ENCODE measurements at regions not wholly inside any gene's neighbourhood (a gene's known extent, or its start where the extent isn't known, plus 50 kb on each side); places are given as distances from the start of the nearest gene placed in this dataset.

DNA sequence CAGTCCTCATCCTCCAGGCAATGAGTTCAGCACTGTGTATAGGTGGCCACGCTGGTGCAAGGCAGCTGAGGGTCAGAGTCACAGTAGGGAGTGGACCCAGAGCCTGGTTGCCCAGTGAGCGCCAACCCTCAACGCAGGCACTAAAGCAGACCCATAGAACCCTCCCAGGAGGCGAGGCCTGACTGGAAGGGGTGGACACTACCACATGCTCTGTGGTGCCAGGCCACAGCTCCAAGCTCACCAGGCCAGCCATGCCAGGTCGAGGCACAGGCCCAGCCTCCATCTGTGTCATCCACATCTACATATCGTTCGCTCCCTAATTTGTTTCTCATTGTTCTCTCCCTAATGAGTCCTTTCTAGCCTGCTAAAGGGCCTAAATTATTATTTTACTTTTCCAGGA lies 165.8 kb upstream of the GPR12 start:
- no peaks in the 10 kb centered on the region for H3K79me2 ChIP-seq (ENCODE audit: control insufficient read depth, low read length)
- H4K20me1 ChIP-seq (ENCODE audit: control insufficient read depth, insufficient read depth, low read depth, low read length) = no peaks in the 10 kb centered on the region
- no peaks in the 10 kb centered on the region for H3K9me2 ChIP-seq (replicated peaks; ENCODE audit: control insufficient read depth, low read length)
- no peaks in the 10 kb centered on the region for H3F3A ChIP-seq (ENCODE audit: control insufficient read depth, insufficient read depth)
- no peaks in the 10 kb centered on the region for H3K9me3 ChIP-seq (ENCODE audit: control insufficient read depth, insufficient read depth, low read length)
- H3K4me1 ChIP-seq (ENCODE audit: control insufficient read depth, low read length) = peaks cover 16% of the 10 kb centered on the region
- no peak overlapping the region for H3K27ac ChIP-seq (ENCODE audit: low read depth, low read length)
- no peak overlapping the region for H3K4me3 ChIP-seq (ENCODE audit: low read length)
- TF ChIP-seq, protein P1, sequence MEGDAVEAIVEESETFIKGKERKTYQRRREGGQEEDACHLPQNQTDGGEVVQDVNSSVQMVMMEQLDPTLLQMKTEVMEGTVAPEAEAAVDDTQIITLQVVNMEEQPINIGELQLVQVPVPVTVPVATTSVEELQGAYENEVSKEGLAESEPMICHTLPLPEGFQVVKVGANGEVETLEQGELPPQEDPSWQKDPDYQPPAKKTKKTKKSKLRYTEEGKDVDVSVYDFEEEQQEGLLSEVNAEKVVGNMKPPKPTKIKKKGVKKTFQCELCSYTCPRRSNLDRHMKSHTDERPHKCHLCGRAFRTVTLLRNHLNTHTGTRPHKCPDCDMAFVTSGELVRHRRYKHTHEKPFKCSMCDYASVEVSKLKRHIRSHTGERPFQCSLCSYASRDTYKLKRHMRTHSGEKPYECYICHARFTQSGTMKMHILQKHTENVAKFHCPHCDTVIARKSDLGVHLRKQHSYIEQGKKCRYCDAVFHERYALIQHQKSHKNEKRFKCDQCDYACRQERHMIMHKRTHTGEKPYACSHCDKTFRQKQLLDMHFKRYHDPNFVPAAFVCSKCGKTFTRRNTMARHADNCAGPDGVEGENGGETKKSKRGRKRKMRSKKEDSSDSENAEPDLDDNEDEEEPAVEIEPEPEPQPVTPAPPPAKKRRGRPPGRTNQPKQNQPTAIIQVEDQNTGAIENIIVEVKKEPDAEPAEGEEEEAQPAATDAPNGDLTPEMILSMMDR (IDR thresholded peaks at IDR 0.05; ENCODE audit: low read depth, low read length, poor library complexity, severe bottlenecking) = no peak
- no peak for TF ChIP-seq EZH2phosphoT487 (IDR thresholded peaks at IDR 0.05; ENCODE audit: borderline replicate concordance, low read length)
- H3K4me2 ChIP-seq (ENCODE audit: low read length) = no peak overlapping the region
- no peaks in the 10 kb centered on the region for H3K36me3 ChIP-seq (ENCODE audit: control insufficient read depth, low read length)
- peaks cover 10% of the 10 kb centered on the region; the same call in 1 of the 2 replicates for H3K27me3 ChIP-seq (ENCODE audit: control insufficient read depth, low read length)

DNA sequence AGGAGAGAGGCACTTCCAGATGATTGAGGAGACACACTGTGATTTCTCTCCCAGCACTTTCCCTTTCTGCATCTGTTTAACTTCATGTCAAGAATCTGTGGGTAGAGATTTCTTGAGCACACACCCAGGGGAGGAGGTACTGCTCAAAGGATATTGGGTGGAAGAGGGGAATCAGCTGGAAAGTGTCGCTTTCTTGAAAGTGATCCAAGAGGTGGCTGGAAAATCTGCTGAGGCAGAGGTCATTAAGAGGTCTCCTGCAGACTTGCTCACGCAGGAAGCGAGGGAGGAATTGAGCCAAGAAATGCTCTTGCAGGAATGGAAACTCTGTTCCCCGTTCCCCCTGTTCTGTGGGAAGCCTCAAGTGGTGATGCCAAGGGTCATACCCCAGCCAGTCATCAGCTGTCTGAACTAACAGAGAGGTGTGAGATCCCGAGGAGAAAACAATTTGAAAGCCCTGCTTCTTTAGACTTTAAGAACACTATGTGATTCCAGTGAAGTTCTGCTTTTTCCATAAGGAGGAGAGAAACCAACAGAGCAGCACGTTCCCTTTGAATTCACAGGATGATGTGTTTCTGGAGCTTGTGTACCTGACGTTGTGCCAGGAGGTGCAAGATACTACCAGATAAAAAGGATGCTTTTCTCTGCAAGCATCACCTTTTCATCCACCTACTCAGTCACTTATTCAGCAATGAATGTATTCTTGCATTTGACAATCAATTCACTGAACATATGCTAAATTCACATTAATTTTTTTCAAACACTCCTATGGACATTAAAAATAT lies 163.4 kb upstream of the GPR12 start:
- H3K36me3 ChIP-seq (ENCODE audit: control insufficient read depth, low read length) = no peaks in the 10 kb centered on the region

DNA sequence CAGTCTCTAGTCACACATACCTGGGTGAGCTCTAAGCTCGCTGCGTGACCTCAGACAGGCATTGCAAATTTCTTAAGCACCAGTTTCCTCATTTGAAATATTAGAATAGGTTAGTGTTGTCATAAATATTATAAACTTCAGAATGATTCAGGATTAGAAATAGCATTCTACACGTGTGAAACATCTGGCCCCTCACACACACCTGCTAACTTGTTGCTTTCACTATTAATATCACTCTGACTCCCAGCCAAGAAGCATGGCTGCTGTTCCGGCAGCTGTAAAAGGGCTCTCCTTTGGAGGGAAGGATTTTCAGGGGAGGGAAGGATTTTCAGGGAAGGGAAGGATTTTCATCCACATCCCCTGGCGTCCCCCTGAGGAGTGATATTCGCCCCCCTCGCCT lies 161.3 kb upstream of the GPR12 start:
- Histone ChIP-seq H3K4me3 (ENCODE audit: low read length) (no peak overlapping the region), H3K4me2 (ENCODE audit: low read length) (0 out of 2 replicates have a peak overlapping the region, but pooled peaks have one; percentile 6), H3K9me3 (ENCODE audit: control insufficient read depth, insufficient read depth, low read length) (no peaks in the 10 kb centered on the region), H4K20me1 (ENCODE audit: control insufficient read depth, insufficient read depth, low read depth, low read length) (no peaks in the 10 kb centered on the region), H3K4me1 (ENCODE audit: control insufficient read depth, low read length) (peaks cover 14% of the 10 kb centered on the region), H3K27ac (ENCODE audit: low read depth, low read length) (no peak overlapping the region), H3K27me3 (ENCODE audit: control insufficient read depth, low read length) (peaks cover 8% of the 10 kb centered on the region; the same call in 1 of the 2 replicates), H3F3A (ENCODE audit: control insufficient read depth, insufficient read depth) (no peaks in the 10 kb centered on the region), H3K79me2 (ENCODE audit: control insufficient read depth, low read length) (no peaks in the 10 kb centered on the region), H3K9me2 (replicated peaks; ENCODE audit: control insufficient read depth, low read length) (no peaks in the 10 kb centered on the region), H3K36me3 (ENCODE audit: control insufficient read depth, low read length) (no peaks in the 10 kb centered on the region)
- TF ChIP-seq, protein P1 (IDR thresholded peaks at IDR 0.05; ENCODE audit: low read depth, low read length, poor library complexity, severe bottlenecking) = no peak
- no peak for TF ChIP-seq EZH2phosphoT487 (IDR thresholded peaks at IDR 0.05; ENCODE audit: borderline replicate concordance, low read length)

More for the DNA sequence above, 163.4 kb upstream of the GPR12 start:
- Histone ChIP-seq H3K27ac (ENCODE audit: low read depth, low read length) (no peak overlapping the region), H3K79me2 (ENCODE audit: control insufficient read depth, low read length) (no peaks in the 10 kb centered on the region), H3K4me3 (ENCODE audit: low read length) (no peak overlapping the region), H3K9me2 (replicated peaks; ENCODE audit: control insufficient read depth, low read length) (no peaks in the 10 kb centered on the region), H3K4me1 (ENCODE audit: control insufficient read depth, low read length) (peaks cover 14% of the 10 kb centered on the region), H4K20me1 (ENCODE audit: control insufficient read depth, insufficient read depth, low read depth, low read length) (no peaks in the 10 kb centered on the region), H3K4me2 (ENCODE audit: low read length) (no peak overlapping the region), H3K27me3 (ENCODE audit: control insufficient read depth, low read length) (peaks cover 10% of the 10 kb centered on the region; the same call in 1 of the 2 replicates), H3K9me3 (ENCODE audit: control insufficient read depth, insufficient read depth, low read length) (no peaks in the 10 kb centered on the region), H3F3A (ENCODE audit: control insufficient read depth, insufficient read depth) (no peaks in the 10 kb centered on the region)
- no peak for TF ChIP-seq EZH2phosphoT487 (IDR thresholded peaks at IDR 0.05; ENCODE audit: borderline replicate concordance, low read length)

Measured in DOHH2 (cell line).